OCI-LY7 (cell line): ENCODE measurements at regions not wholly inside any gene's neighbourhood (a gene's known extent, or its start where the extent isn't known, plus 50 kb on each side); places are given as distances from the start of the nearest gene placed in this dataset.

Source experiments
- BruUV-seq: library from RNA; stranded (reverse); fragments of 400-500 nt; replicated peaks from 2 replicates; lab custom pipeline; 2021; lab: Mats Ljungman, UMichigan
- CTCF ChIA-PET: fragments of 300-600 bp; sonication (Branson Sonifier 250); formaldehyde crosslinking; loops from one replicate; lab custom pipeline; 2022; ENCODE audit warnings: antibody characterized with exemption; ENCODE audit not compliant: unreplicated experiment; lab: Charles Lee
- POLR2A ChIA-PET: fragments of 300-600 bp; sonication (Branson Sonifier 250); formaldehyde crosslinking; loops from one replicate; lab custom pipeline; 2022; ENCODE audit warnings: antibody characterized with exemption; lab: Charles Lee
- DNase-seq: peaks from one replicate; pipeline ENCODE4 v3.0.0-alpha.2; 2015; ENCODE audit warnings: low spot score
- H2AFZ ChIP-seq: fragments of 200-600 bp; sonication (generic), shearing (Covaris generic); 2 replicates; pipeline ENCODE4 v1.6.1; 2014; ENCODE audit warnings: mild to moderate bottlenecking, antibody characterized with exemption, low read length, moderate library complexity
- H3K27ac ChIP-seq: fragments of 200-600 bp; sonication (generic); 2 replicates; pipeline ENCODE4 v1.5.1; 2014; ENCODE audit warnings: mixed run types, low read depth, mild to moderate bottlenecking, moderate library complexity, low read length, inconsistent platforms; ENCODE audit not compliant: poor library complexity, severe bottlenecking
- H3K36me3 ChIP-seq: fragments of 200-600 bp; sonication (generic); 2 replicates; pipeline ENCODE4 v1.6.1; 2014; ENCODE audit warnings: mild to moderate bottlenecking, antibody characterized with exemption, low read length, moderate library complexity, mixed read lengths; ENCODE audit not compliant: insufficient read depth
- H3K4me1 ChIP-seq: fragments of 200-600 bp; sonication (generic); 2 replicates; pipeline ENCODE4 v1.5.1; 2014; ENCODE audit warnings: mild to moderate bottlenecking, low read length; ENCODE audit not compliant: insufficient read depth, poor library complexity, severe bottlenecking
- H3K4me2 ChIP-seq: fragments of 200-600 bp; sonication (generic); 2 replicates; pipeline ENCODE4 v1.6.1; 2014; ENCODE audit warnings: mild to moderate bottlenecking, low read length
- H3K4me3 ChIP-seq: fragments of 200-600 bp; sonication (generic); 2 replicates; pipeline ENCODE4 v1.5.1; 2014; ENCODE audit warnings: mild to moderate bottlenecking, low read depth, low read length; ENCODE audit not compliant: poor library complexity, severe bottlenecking
- H3K79me2 ChIP-seq: fragments of 200-600 bp; sonication (generic); 2 replicates; pipeline ENCODE4 v1.6.1; 2016; ENCODE audit warnings: low read depth, mild to moderate bottlenecking, low read length, moderate library complexity, mixed read lengths; ENCODE audit not compliant: insufficient read depth
- H3K9me2 ChIP-seq: fragments of 200-600 bp; sonication (generic); 2 replicates; pipeline ENCODE4 v1.6.1; 2016; ENCODE audit warnings: mild to moderate bottlenecking, low read length, mixed read lengths; ENCODE audit not compliant: insufficient read depth
- H3K9me3 ChIP-seq: fragments of 200-600 bp; sonication (generic); 2 replicates; pipeline ENCODE4 v1.6.1; 2014; ENCODE audit warnings: mild to moderate bottlenecking, mixed run types, low read length, mixed read lengths
- H4K20me1 ChIP-seq: fragments of 200-600 bp; sonication (generic); 2 replicates; pipeline ENCODE4 v1.6.1; 2014; ENCODE audit warnings: mild to moderate bottlenecking, antibody characterized with exemption, low read length, moderate library complexity, mixed read lengths; ENCODE audit not compliant: insufficient read depth
- CTCF ChIP-seq: fragments of 200-600 bp; sonication (generic); conservative IDR thresholded peaks from 2 replicates; pipeline ENCODE4 v1.5.1; 2014; ENCODE audit warnings: mild to moderate bottlenecking, antibody characterized with exemption, low read length, moderate library complexity, mixed read lengths
- EZH2phosphoT487 ChIP-seq: fragments of 200-600 bp; sonication (generic); IDR thresholded peaks from 2 replicates; pipeline ENCODE4 v1.6.1; 2018; ENCODE audit warnings: low read depth, borderline replicate concordance, mild to moderate bottlenecking, mixed run types, antibody characterized with exemption, low read length, moderate library complexity, mixed read lengths
- intact Hi-C: fragments of 100-400 bp; cut with micrococcal nuclease; formaldehyde crosslinking; loops from one replicate; pipeline ENCODE4 v1.10.0; 2022; ENCODE audit not compliant: unreplicated experiment

GRCh38 chrX:5730556-5730955, 498.1 kb downstream of the NLGN4X start:
- BruUV-seq = no TSS peak
- Histone ChIP-seq H3K4me1 (no peaks in the 10 kb centered on the region), H3K4me3 (no peak overlapping the region), H3K79me2 (no peaks in the 10 kb centered on the region), H4K20me1 (no peaks in the 10 kb centered on the region), H3K9me3 (no peaks in the 10 kb centered on the region), H3K9me2 (no peaks in the 10 kb centered on the region), H2AFZ (no peak overlapping the region), H3K4me2 (no peak overlapping the region), H3K36me3 (no peaks in the 10 kb centered on the region), H3K27ac (no peak overlapping the region)
- intact Hi-C loops = no loop called here
- DNase-seq = no peak
- CTCF ChIA-PET = no interaction called here
- POLR2A ChIA-PET = no interaction called here
- TF ChIP-seq EZH2phosphoT487 = no peak
- TF ChIP-seq CTCF = no peak

GRCh38 chrX:5726224-5726623, 502.4 kb downstream of the NLGN4X start:
- intact Hi-C loops = no loop called here
- ChIA-PET POLR2A (no interaction called here), CTCF (no interaction called here)
- H3K27ac ChIP-seq = no peak overlapping the region
- H2AFZ ChIP-seq = no peak overlapping the region
- no peak for DNase-seq
- H3K9me2 ChIP-seq = no peaks in the 10 kb centered on the region
- no peaks in the 10 kb centered on the region for H3K79me2 ChIP-seq
- no peak overlapping the region for H3K4me2 ChIP-seq
- H4K20me1 ChIP-seq = no peaks in the 10 kb centered on the region
- BruUV-seq = no TSS peak
- TF ChIP-seq CTCF (no peak), EZH2phosphoT487 (no peak)
- H3K4me3 ChIP-seq = no peak overlapping the region
- no peaks in the 10 kb centered on the region for H3K9me3 ChIP-seq
- no peaks in the 10 kb centered on the region for H3K36me3 ChIP-seq
- H3K4me1 ChIP-seq = no peaks in the 10 kb centered on the region

GRCh38 chrX:5724123-5724522, 504.5 kb downstream of the NLGN4X start:
- no peak overlapping the region for H3K4me2 ChIP-seq
- ChIA-PET CTCF (no interaction called here), POLR2A (no interaction called here)
- H4K20me1 ChIP-seq = no peaks in the 10 kb centered on the region
- no peak overlapping the region for H2AFZ ChIP-seq
- H3K9me3 ChIP-seq = no peaks in the 10 kb centered on the region
- H3K36me3 ChIP-seq = no peaks in the 10 kb centered on the region
- no TSS peak for BruUV-seq
- H3K4me1 ChIP-seq = no peaks in the 10 kb centered on the region
- no peaks in the 10 kb centered on the region for H3K9me2 ChIP-seq
- TF ChIP-seq EZH2phosphoT487 (no peak), CTCF (no peak)
- no peaks in the 10 kb centered on the region for H3K79me2 ChIP-seq
- intact Hi-C loops = no loop called here
- DNase-seq = no peak
- H3K27ac ChIP-seq = no peak overlapping the region
- H3K4me3 ChIP-seq = no peak overlapping the region
